ENCODE measurements at regions not wholly inside any gene's neighbourhood (a gene's known extent, or its start where the extent isn't known, plus 50 kb on each side); places are given as distances from the start of the nearest gene placed in this dataset.

- TF ChIP-seq PRDM15 (CRISPR knock-in tag; IDR thresholded peaks at IDR 0.05) (no peak), EMX1 (CRISPR knock-in tag; IDR thresholded peaks at IDR 0.05) (no peak), OVOL2 (CRISPR knock-in tag; IDR thresholded peaks at IDR 0.05; ENCODE audit: borderline replicate concordance) (no peak), RELA (CRISPR knock-in tag; IDR thresholded peaks at IDR 0.05; ENCODE audit: borderline replicate concordance) (no peak), GTF2I (CRISPR knock-in tag; conservative IDR thresholded peaks at IDR 0.05) (no peak), TEAD4 (CRISPR knock-in tag; IDR thresholded peaks at IDR 0.05) (no peak), JUN (CRISPR knock-in tag; IDR thresholded peaks at IDR 0.05) (no peak)
Observed at GRCh38 chr19:28213470-28214082, 999.4 kb downstream of the UQCRFS1 start (continued).

GRCh38 chr19:28210886-28211285 is 1002.1 kb downstream of the UQCRFS1 start:
- Mint-ChIP-seq H3K4me3 (no peak overlapping the region), H3K4me1 (peaks cover 15% of the 10 kb centered on the region), H3K27me3 (ENCODE audit: low read depth) (no peaks in the 10 kb centered on the region; the same call in 1 of the 2 replicates), H3K27ac (no peak overlapping the region), H3K9me3 (peaks cover 4% of the 10 kb centered on the region), H3K36me3 (no peaks in the 10 kb centered on the region)
- ATAC-seq (no peak), DNase-seq (ENCODE audit: low spot score) (no peak)
- TF ChIP-seq FOXK1 (CRISPR knock-in tag; IDR thresholded peaks at IDR 0.05) (no peak), PREB (CRISPR knock-in tag; IDR thresholded peaks at IDR 0.05; ENCODE audit: borderline replicate concordance) (no peak), GABPB1 (CRISPR knock-in tag; IDR thresholded peaks at IDR 0.05) (no peak), E2F5 (CRISPR knock-in tag; IDR thresholded peaks at IDR 0.05) (no peak), FOXJ3 (CRISPR knock-in tag; IDR thresholded peaks at IDR 0.05; ENCODE audit: borderline replicate concordance) (no peak), NR3C1 (CRISPR knock-in tag; conservative IDR thresholded peaks at IDR 0.05; ENCODE audit: low read depth) (no peak), OVOL2 (CRISPR knock-in tag; IDR thresholded peaks at IDR 0.05; ENCODE audit: borderline replicate concordance) (no peak), ATF1 (CRISPR knock-in tag; IDR thresholded peaks at IDR 0.05) (no peak), SMAD3 (CRISPR knock-in tag; IDR thresholded peaks at IDR 0.05; ENCODE audit: borderline replicate concordance) (no peak), ATF6 (CRISPR knock-in tag; IDR thresholded peaks at IDR 0.05) (no peak), RELA (CRISPR knock-in tag; IDR thresholded peaks at IDR 0.05; ENCODE audit: borderline replicate concordance) (no peak), HMGA2 (CRISPR knock-in tag; IDR thresholded peaks at IDR 0.05) (no peak), NR1H2 (CRISPR knock-in tag; IDR thresholded peaks at IDR 0.05) (no peak), HMGXB4 (CRISPR knock-in tag; IDR thresholded peaks at IDR 0.05) (no peak)
- CTCF ChIA-PET, result no interaction called here
- POLR2A ChIA-PET, result no interaction called here

All from WTC11 (cell line).